MM.1S (cell line): ENCODE measurements at regions not wholly inside any gene's neighbourhood (a gene's known extent, or its start where the extent isn't known, plus 50 kb on each side); places are given as distances from the start of the nearest gene placed in this dataset.

Experiments
- DNase-seq: peaks from one replicate; pipeline ENCODE4 v3.0.0-alpha.2; 2015
- H2AFZ ChIP-seq: fragments of 300-600 bp; sonication (generic); 2 replicates; pipeline ENCODE4 v1.6.0; 2016; ENCODE audit warnings: antibody characterized with exemption, low read length
- H3F3A ChIP-seq: fragments of 300-600 bp; sonication (generic); 2 replicates; pipeline ENCODE4 v1.6.1; 2016; ENCODE audit warnings: mild to moderate bottlenecking, antibody characterized with exemption, low read length, moderate library complexity, mixed read lengths; ENCODE audit not compliant: insufficient read depth
- H3K27ac ChIP-seq: fragments of 300-600 bp; sonication (generic); 2 replicates; pipeline ENCODE4 v1.5.1; 2016; ENCODE audit warnings: mild to moderate bottlenecking, low read length
- H3K27me3 ChIP-seq: fragments of 300-600 bp; sonication (generic); replicated peaks from 2 replicates; pipeline ENCODE4 v1.6.0; 2016; ENCODE audit warnings: low read length; ENCODE audit not compliant: insufficient read depth
- H3K36me3 ChIP-seq: fragments of 300-600 bp; sonication (generic); replicated peaks from 2 replicates; pipeline ENCODE4 v1.6.1; 2016; ENCODE audit warnings: mild to moderate bottlenecking, low read length, mixed read lengths; ENCODE audit not compliant: insufficient read depth
- H3K4me1 ChIP-seq: fragments of 300-600 bp; sonication (generic); 2 replicates; pipeline ENCODE4 v1.6.1; 2016; ENCODE audit warnings: low read length, mixed read lengths
- H3K4me2 ChIP-seq: fragments of 300-600 bp; sonication (generic); 2 replicates; pipeline ENCODE4 v1.6.0; 2016; ENCODE audit warnings: low read depth, low read length
- H3K4me3 ChIP-seq: fragments of 300-600 bp; sonication (generic); 2 replicates; pipeline ENCODE4 v1.5.1; 2016; ENCODE audit warnings: low read length, mixed read lengths
- H3K79me2 ChIP-seq: fragments of 300-600 bp; sonication (generic); 2 replicates; pipeline ENCODE4 v1.6.1; 2016; ENCODE audit warnings: mixed run types, low read length, mixed read lengths
- H3K9ac ChIP-seq: fragments of 300-600 bp; sonication (generic); 2 replicates; pipeline ENCODE4 v1.6.1; 2016; ENCODE audit warnings: low read length, mixed read lengths
- H3K9me2 ChIP-seq: fragments of 300-600 bp; sonication (generic); replicated peaks from 2 replicates; pipeline ENCODE4 v1.6.1; 2016; ENCODE audit warnings: mild to moderate bottlenecking, low read length, mixed read lengths; ENCODE audit not compliant: insufficient read depth
- H3K9me3 ChIP-seq: fragments of 300-600 bp; sonication (generic); replicated peaks from 2 replicates; pipeline ENCODE4 v1.6.1; 2016; ENCODE audit warnings: mild to moderate bottlenecking, low read length, mixed read lengths; ENCODE audit not compliant: insufficient read depth
- H4K20me1 ChIP-seq: fragments of 300-600 bp; sonication (generic); 2 replicates; pipeline ENCODE4 v1.6.1; 2016; ENCODE audit warnings: mild to moderate bottlenecking, low read length, moderate library complexity, mixed read lengths; ENCODE audit not compliant: insufficient read depth
- CTCF ChIP-seq: fragments of 300-600 bp; sonication (generic); IDR thresholded peaks from 2 replicates; pipeline ENCODE4 v1.5.1; 2016; ENCODE audit warnings: antibody characterized with exemption, low read length, mixed read lengths
- EZH2 ChIP-seq: fragments of 300-600 bp; sonication (generic); optimal IDR thresholded peaks from 2 replicates; pipeline ENCODE3; 2017; ENCODE audit warnings: low read depth, mild to moderate bottlenecking, antibody characterized with exemption, low read length, mixed read lengths
- EZH2phosphoT487 ChIP-seq: fragments of 300-600 bp; sonication (generic); IDR thresholded peaks from 2 replicates; pipeline ENCODE4 v1.6.1; 2018; ENCODE audit warnings: antibody characterized with exemption, low read length

GRCh38 chr12:39081910-39082309 is 176.5 kb upstream of the CPNE8 start:
- no peak for DNase-seq
- no peaks in the 10 kb centered on the region for H3K27me3 ChIP-seq
- H3K27ac ChIP-seq: no peak overlapping the region
- TF ChIP-seq EZH2 (no peak), CTCF (no peak), EZH2phosphoT487 (no peak)
- no peak overlapping the region for H3K9ac ChIP-seq
- H3K36me3 ChIP-seq: no peaks in the 10 kb centered on the region
- H3K4me1 ChIP-seq: no peaks in the 10 kb centered on the region
- no peak overlapping the region for H3K4me2 ChIP-seq
- H2AFZ ChIP-seq: no peak overlapping the region
- no peaks in the 10 kb centered on the region for H4K20me1 ChIP-seq
- no peaks in the 10 kb centered on the region for H3K9me3 ChIP-seq
- no peaks in the 10 kb centered on the region for H3K79me2 ChIP-seq
- no peaks in the 10 kb centered on the region for H3K9me2 ChIP-seq
- no peak overlapping the region for H3K4me3 ChIP-seq
- H3F3A ChIP-seq: no peaks in the 10 kb centered on the region

GRCh38 chr12:39077226-39077625 is 171.8 kb upstream of the CPNE8 start:
- H3K9me3 ChIP-seq: no peaks in the 10 kb centered on the region
- no peak overlapping the region for H3K4me2 ChIP-seq
- no peaks in the 10 kb centered on the region for H3K79me2 ChIP-seq
- H3K9me2 ChIP-seq: no peaks in the 10 kb centered on the region
- no peak overlapping the region for H3K27ac ChIP-seq
- no peak overlapping the region for H3K9ac ChIP-seq
- H4K20me1 ChIP-seq: no peaks in the 10 kb centered on the region
- no peak overlapping the region for H3K4me3 ChIP-seq
- no peaks in the 10 kb centered on the region for H3K36me3 ChIP-seq
- DNase-seq: no peak
- H3K4me1 ChIP-seq: no peaks in the 10 kb centered on the region
- TF ChIP-seq CTCF: no peak
- no peak for TF ChIP-seq EZH2
- TF ChIP-seq EZH2phosphoT487: no peak
- H3F3A ChIP-seq: no peaks in the 10 kb centered on the region
- no peak overlapping the region for H2AFZ ChIP-seq
- H3K27me3 ChIP-seq: no peaks in the 10 kb centered on the region

GRCh38 chr12:39074063-39074462 is 168.7 kb upstream of the CPNE8 start:
- no peak for TF ChIP-seq EZH2
- no peak for TF ChIP-seq EZH2phosphoT487
- no peak for TF ChIP-seq CTCF
- Histone ChIP-seq H3K79me2 (no peaks in the 10 kb centered on the region), H2AFZ (no peak overlapping the region), H3F3A (no peaks in the 10 kb centered on the region), H3K27me3 (no peaks in the 10 kb centered on the region), H3K9ac (no peak overlapping the region), H3K27ac (no peak overlapping the region), H3K9me3 (no peaks in the 10 kb centered on the region), H3K4me1 (no peaks in the 10 kb centered on the region), H3K4me2 (no peak overlapping the region), H3K9me2 (no peaks in the 10 kb centered on the region), H3K4me3 (no peak overlapping the region), H4K20me1 (no peaks in the 10 kb centered on the region), H3K36me3 (no peaks in the 10 kb centered on the region)
- DNase-seq: no peak
